Activated CD4-positive, alpha-beta T cell treated with anti-CD3 and anti-CD28 coated beads for 48 hours (primary cell): ENCODE measurements at regions not wholly inside any gene's neighbourhood (a gene's known extent, or its start where the extent isn't known, plus 50 kb on each side); places are given as distances from the start of the nearest gene placed in this dataset.
"Not testable (repeated sequence)": the region's sequence is repeated elsewhere in the genome, so short reads cannot be mapped to it uniquely, and the experiment has no call there.

Experiments
- DNase-seq: peaks from one replicate; pipeline ENCODE4 v3.0.0-alpha.2; 2020

DNA sequence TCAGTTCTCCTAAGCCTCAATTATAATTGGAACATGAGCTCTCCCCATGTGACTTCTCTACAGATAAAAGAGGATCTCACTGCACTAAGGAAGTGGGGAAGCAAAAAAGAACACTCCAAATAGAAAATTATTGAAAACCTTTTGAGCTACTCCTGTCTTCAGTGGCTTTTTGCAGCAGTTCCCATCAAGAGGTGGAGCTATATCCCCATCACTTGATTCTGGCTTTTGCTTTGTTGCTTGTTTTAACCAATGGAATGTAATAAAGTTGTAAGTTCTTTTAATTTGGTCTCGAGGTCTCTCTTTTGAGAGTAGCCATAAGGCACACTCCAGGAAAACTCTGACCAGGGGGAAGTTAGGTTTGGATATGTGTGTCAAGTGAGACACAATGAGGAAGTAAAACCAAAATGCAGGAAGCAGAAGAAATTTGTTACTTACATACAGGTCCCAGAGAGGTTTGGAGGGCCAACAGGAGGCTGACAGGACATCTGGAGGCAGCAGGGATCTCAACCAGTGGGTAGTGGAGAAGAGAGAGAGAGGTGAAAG lies 569.4 kb downstream of the HTR7 start:
- no peak for DNase-seq

GRCh38 chr10:90289037-90289436 lies 568.8 kb downstream of the HTR7 start:
- no peak for DNase-seq

- no peak for DNase-seq
Measured at GRCh38 chr10:90293616-90294015, 564.2 kb downstream of the HTR7 start.

GRCh38 chr10:90294821-90295540 lies 562.9 kb downstream of the HTR7 start:
- not testable (repeated sequence) for DNase-seq

DNA sequence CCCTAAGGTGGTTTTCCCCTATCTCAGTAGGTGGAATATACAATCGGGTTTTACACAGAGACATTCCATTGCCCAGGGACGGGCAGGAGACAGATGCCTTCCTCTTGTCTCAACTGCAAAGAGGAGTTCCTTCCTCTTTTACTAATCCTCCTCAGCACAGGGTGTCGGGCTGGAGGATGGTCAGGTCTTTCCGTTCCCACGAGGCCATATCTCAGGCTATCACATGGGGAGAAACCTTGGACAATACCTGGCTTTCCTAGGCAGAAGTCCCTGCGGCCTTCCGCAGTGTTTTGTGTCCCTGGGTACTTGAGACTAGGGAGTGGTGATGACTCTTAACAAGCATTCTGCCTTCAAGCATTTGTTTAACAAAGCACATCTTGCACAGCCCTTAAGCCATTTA lies 555.8 kb downstream of the HTR7 start:
- DNase-seq = not testable (repeated sequence)

GRCh38 chr10:90302758-90303481 lies 554.9 kb downstream of the HTR7 start:
- DNase-seq = no peak

GRCh38 chr10:90304533-90304932 lies 553.3 kb downstream of the HTR7 start:
- DNase-seq = no peak

DNA sequence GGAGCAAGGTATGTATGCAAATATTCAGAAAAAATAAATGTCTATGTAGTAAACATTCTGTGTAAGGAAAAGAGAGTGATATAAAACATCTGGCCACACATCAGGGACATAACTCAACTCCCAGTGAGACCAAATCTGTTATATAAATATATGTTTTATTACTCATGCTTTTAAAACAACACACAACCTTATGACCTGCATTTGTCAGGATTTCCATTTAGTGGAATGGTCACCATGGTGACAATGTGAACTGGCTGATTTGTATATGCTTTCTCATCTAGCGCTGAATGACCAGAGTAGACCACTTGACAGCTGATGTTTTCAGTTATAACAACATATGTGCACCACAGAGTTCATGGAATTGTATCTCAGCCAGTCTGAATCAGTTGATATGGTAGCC lies 551.7 kb downstream of the HTR7 start:
- no peak for DNase-seq

DNA sequence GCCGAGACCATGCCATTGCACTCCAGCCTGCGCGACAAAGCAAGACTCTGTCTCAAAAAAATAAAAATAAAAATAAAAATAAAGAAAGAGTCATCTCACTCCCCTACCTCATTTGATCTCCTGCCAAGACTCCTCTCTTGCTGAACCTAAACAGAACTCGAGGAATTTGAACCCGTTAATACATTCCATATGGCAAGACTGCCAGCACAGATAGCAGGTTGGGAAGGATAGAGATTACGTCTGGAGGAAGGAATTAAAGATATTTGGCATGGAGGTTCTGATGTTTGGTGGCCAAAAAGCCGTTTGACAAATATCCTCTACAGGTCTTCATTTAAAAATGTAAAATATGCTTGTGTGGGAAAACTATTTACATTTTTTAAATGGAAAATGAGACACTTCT lies 549.6 kb downstream of the HTR7 start:
- DNase-seq = no peak

DNA sequence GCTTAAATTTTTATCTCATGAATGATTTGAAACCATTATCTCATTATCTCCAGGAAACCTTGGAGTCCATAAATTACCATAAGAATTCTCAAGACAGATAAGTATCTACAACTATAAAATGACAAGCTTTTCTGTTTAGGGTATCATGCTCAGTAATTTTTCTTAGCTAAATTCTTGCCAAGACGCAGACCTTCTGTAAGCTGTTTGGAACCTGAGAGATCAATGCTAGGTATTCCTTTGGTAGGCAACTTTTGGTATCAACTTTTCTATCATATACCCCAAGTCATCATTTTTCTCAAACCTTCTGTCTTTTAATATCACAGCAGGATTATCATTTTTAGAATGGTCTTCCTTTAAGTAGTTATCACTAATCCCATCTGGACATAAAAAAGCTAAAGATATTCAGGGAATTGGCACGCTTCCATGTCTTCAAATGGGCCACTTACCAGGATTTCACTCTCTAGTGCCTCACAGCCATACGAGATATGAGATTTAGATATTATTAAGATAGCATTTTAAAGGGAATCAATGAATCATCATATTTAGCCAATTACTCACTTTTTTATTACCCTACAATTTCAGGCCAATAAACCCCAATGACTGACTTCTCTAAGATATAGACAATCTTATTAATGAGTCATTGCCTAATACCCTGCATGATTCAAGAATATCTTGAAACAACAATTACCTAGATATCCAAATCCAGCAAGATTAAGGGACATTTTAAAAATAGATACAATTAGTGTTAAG lies 544.1 kb downstream of the HTR7 start:
- no peak for DNase-seq

DNA sequence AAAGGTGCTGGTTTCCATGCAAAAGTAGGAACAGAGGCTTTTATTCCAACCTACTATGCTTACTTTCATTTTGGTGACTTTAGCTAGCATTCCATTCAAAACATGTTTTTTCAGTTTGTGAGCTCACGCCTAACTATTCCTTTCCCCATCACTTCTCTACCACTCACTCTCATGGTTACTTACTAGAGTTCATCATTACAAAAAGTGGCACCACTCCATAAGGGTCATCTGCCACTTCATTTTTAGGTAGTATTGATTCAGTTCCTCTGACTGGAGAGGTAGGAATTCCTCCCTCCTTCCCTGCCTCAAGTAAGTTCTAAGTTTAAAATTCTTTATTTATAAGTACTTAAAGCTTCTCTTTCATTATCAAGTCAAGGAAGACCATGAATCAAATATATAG lies 543.1 kb downstream of the HTR7 start:
- no peak for DNase-seq

DNA sequence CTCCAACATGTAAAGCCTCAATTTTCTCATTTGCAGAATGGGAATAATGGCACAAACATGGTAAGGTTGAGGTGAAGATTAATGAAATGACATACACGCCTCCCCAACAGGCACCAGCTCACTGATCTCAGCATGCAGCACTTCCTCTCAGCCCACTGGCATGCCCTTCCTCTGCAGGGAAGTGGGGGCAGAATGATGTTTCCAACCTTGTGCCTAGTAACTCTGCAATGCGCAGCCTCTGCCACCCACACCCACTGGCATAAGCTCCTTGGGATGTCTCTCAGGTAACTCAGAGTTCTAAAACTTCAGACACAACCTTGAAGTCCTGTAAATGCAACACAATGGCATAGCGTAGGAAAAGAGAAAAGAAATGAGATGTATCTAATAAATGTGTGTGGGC lies 540.7 kb downstream of the HTR7 start:
- no peak for DNase-seq

- no peak for DNase-seq
Measured at GRCh38 chr10:90318659-90319058, 539.2 kb downstream of the HTR7 start.

DNA sequence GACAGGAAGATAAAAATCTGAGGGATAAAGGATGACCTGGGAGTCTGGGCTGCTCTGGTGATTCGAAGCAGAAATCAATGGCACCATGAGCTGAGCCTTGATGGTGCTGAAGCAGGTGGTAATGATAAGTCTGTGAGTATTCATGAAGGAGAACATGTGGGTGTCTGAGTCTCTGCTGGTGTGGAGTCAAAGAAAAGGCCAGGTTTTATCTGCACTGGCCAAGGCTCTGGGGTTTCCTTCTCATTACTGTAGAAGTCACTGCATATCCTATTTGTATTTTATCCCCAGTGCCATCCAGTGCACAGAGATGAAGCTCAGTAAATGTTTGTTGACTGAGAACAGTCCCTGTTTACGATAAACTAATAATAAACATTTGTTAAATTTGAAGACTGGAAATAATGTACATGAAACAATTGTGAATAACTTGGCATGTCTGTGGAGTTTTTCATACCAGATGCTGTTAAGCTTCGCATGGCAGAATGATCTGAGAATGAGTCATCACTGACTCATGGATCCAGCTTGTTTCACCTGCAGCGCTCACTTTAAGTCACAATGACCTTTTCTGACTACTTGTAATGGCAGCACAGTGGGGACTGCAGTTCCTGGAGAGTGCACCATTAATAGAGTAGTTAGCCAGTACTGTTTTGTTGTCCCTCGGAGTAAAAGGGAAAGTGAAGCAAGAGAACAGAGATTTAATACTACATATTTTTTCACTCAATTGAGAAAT lies 538.5 kb downstream of the HTR7 start:
- peak; percentile 3 for DNase-seq

GRCh38 chr10:90321132-90321816 lies 536.6 kb downstream of the HTR7 start:
- DNase-seq = no peak

GRCh38 chr10:90326498-90327267 lies 531.2 kb downstream of the HTR7 start:
- DNase-seq = no peak

DNA sequence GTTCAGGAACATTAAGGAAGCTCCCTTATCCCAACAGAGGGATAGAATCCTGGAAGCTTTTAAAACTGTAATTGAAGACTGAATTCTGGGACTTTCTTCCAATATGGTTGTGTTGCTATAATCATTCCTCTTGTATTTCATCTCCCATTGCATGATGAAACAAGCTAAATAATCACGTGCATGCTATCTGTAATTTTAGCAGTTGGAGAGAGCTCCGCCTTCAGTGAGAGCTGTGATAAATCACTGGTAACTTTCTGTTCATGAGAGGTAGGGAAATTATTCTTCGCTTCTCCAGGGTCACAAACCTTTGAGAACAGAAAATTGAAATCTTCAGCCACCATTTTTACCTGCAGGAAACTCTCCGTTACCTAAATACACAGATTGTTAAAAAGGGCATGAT lies 530.2 kb downstream of the HTR7 start:
- no peak for DNase-seq

GRCh38 chr10:90328459-90328858 lies 529.4 kb downstream of the HTR7 start:
- no peak for DNase-seq

DNA sequence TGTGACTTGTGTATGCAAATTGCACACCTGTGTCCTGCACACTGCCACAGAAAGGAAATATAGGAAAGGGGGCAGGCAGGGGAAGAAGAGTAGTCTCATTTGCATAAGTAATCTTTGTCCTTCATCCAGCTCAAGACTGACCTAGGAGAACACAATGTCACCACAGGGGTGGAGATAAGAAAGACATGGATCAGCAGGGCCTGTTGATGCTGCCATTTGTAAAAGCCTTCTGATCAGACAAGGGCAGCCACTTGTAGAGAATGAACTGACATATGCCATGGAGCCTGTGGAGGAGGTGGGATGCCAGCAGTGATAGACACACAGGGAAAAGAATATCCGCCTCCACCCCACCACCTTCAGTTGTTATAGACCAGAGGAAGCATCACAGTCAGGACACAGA lies 528.9 kb downstream of the HTR7 start:
- DNase-seq = no peak

DNA sequence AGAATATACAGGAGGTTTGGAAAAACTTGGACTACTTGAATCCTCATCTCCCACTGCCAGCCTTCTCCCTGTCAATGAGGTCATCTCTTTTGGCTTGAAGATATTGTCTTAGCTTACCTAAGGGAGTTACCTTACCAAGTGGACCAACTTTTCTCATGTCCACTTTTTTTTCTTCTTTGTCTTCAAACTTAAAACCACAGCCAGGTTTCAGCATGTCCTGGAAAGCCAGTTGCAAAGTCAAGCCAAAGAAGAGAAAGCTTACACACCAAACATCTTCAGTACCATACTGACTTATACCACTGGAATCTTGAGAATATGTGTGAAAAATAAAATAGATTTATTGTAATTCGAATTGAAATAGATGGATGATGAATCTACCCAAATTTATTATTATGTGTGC lies 520.5 kb downstream of the HTR7 start:
- DNase-seq = no peak

DNA sequence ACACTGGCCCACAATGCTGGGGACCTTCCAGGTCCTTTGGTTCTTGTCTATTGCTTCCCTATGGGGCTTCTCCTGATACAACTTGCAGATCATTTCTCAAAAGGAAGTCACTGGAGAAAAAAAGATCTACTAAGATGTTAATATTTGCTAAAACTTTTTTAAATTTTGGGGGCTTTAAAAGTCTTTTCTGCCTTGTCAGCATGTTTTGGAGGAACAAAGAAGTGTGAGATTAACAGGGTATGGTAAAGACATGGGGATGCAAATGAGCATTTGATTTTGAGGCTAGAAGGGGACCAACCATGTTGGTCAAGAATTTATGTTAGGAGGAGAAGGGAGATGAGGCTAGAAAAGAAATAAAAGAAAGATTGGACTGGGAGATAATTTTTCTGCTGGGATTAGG lies 515.4 kb downstream of the HTR7 start:
- no peak for DNase-seq

- DNase-seq = no peak
Measured at GRCh38 chr10:90344226-90344625, 513.6 kb downstream of the HTR7 start.
